Gastroesophageal sphincter (tissue), 3 donors: ENCODE measurements at regions not wholly inside any gene's neighbourhood (a gene's known extent, or its start where the extent isn't known, plus 50 kb on each side); places are given as distances from the start of the nearest gene placed in this dataset.

ENCODE experiments used
- CTCF ChIP-seq, 4 experiments: fragments of 200-600 bp in 2 of 4; fragments of 450-650 bp in 2 of 4; sonication (generic) in 1 of 4; IDR thresholded peaks; one replicate each; pipeline ENCODE4 v1.5.1; 2017 to 2019; ENCODE audit warnings: antibody characterized with exemption in 4 of 4, mild to moderate bottlenecking in 2 of 4, moderate library complexity in 2 of 4
- EP300 ChIP-seq: sonication (generic); formaldehyde crosslinking; IDR thresholded peaks from one replicate; pipeline ENCODE4 v1.6.1; 2017; ENCODE audit warnings: antibody characterized with exemption, mild to moderate bottlenecking
- POLR2A ChIP-seq, 2 donors: fragments of 450-650 bp; IDR thresholded peaks; one replicate each; pipeline ENCODE4 v1.6.1; 2017; ENCODE audit warnings: antibody characterized with exemption in 2 of 2, mild to moderate bottlenecking in 2 of 2, moderate library complexity in 1 of 2
- POLR2AphosphoS5 ChIP-seq: sonication (generic); formaldehyde crosslinking; IDR thresholded peaks from one replicate; pipeline ENCODE4 v1.6.1; 2017; ENCODE audit warnings: antibody characterized with exemption

- TF ChIP-seq CTCF (IDR thresholded peaks at IDR 0.05), result no peak
- no peak for TF ChIP-seq POLR2A (IDR thresholded peaks at IDR 0.05)
- TF ChIP-seq EP300, result no peak
- no peak for TF ChIP-seq POLR2AphosphoS5
Measured at GRCh38 chr5:173454361-173454735, 126.1 kb upstream of the STC2 start.
